Inferior parietal cortex (tissue), 1 donor: ENCODE measurements at regions not wholly inside any gene's neighbourhood (a gene's known extent, or its start where the extent isn't known, plus 50 kb on each side); places are given as distances from the start of the nearest gene placed in this dataset.
A peak's percentile ranks its signal among the peaks of the same experiment; 100 is the strongest.

Experiments
- DNase-seq: peaks from one replicate; pipeline ENCODE4 v3.0.0-alpha.2; 2016; ENCODE audit errors: extremely low spot score

DNA sequence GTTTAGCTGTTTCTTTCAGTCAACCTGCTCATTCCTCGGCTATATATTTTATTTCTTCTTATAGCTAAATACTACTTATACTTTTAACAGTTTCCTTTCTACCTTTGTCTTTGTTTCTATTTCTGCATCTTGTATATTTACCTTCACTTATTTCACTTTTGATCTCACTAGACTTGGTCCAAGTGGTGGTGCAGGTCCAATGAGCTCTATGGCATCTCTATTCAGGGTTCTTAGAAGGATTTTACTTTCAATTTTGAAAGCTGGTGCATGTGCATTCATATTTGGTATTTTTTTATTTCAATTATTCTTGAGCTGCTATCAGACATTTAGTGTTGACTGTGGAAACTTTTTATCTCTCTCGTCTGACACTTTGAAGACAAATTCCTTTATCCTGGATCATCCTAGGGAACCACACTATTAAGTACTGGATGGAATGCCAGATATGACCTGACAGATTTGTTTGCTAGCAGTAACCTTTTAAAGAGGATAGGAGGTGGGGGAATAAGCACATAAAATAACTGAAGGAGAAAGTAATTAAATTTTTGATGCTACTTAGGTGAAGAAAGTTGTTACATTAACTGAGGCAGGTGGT is 123.1 kb upstream of the PJA2 start:
- no peak for DNase-seq

GRCh38 chr5:109531262-109531661 is 121.5 kb upstream of the PJA2 start:
- no peak for DNase-seq

DNA sequence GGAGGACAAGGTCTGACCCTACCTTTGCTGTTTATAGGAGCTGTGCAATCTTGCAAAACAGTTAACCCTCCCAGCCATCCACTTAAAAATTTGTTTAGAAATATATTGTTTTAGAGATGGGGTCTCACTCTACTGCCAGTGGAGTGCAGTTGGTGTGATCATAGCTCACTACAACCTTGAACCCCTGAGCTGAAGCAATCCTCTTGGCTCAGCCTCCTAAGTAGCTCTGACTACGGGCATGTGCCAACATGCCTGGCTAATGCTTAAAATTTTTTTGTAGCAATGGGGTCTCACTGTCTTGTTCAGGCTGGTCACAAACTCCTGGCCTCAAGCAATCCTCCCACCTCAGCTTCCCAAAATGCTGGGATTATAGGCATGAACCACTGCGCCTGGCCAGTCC is 120.2 kb upstream of the PJA2 start:
- DNase-seq, result no peak

DNA sequence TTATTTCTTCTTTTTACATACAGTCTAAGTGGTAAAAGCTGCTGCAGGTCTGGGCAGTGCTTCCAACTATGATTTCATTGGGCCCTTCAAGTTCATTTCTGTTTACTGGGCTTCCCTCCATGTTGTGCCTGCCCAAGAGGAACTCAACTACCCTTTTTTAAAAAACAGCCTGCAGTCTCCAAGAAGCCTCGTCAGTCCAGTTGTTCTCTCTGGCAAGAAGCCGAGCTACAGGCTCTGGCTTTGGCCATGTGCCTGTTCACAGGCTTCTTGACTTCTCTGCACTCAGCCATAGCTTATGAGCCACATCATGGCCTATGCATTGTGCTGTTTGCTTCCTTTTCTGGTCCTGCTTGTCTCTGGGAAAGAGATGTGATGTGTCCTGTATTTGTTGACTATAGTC is 119.7 kb upstream of the PJA2 start:
- no peak for DNase-seq

GRCh38 chr5:109524555-109524954 is 114.8 kb upstream of the PJA2 start:
- no peak for DNase-seq

- no peak for DNase-seq
These were observed 114.3 kb upstream of the PJA2 start for GRCh38 chr5:109524026-109524425.

- no peak for DNase-seq
These were observed 112.6 kb upstream of the PJA2 start for GRCh38 chr5:109522404-109522803.

- no peak for DNase-seq
These were observed 109.6 kb upstream of the PJA2 start for GRCh38 chr5:109519416-109519815.

DNA sequence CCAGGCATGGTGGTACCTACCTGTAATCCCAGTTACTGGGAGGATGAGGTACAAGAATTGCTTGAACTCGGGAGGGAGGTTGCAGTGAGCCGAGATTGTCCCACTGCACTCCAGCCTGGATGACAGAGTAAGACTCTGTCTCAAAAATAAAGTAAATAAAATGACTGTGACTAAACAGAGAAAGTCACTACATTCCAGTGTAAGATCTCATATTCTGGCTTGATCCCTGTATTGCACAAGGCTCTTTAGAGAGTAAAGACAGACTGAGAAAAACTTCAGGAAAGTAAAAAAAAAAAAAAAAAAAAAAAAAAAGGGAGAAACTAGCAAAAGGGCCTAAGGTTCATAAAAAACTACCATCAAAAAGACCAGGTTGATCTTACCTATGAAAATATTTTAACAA is 106.6 kb upstream of the PJA2 start:
- DNase-seq, result no peak

DNA sequence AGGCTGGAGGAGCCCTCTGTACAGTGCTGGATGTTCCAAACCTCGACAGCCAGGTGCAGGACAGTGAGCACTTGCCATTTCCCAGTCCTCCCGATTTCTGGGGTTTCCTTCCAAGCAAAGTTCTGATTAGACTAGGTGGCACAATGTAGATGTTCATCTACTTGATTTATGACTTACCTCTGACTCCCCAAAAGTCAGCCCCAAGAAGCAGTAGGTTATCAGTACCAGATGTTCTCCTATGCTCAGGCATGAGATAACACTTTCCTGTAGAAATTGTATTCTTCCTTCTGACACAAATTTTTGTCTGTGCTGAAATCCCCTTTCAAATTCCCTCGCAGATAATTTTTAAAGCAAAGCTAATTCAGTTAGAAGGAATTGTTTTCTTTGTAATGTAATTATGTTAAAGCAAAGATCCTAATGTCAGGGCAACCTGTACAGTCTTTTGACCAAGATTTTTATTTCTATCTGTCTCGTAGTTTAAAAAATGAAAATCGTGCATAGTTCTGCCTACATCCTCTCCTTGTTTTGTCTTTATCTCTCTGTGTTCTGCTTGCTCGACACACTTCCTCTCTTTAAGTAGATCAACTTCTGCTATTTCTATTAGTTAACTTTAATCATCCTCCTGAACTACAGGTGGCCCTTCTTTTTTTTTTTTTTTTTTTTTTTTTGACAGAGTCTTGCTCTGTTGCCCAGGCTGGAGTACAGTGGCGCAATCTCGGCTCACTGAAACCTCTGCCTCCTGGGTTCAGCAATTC is 102.4 kb upstream of the PJA2 start:
- DNase-seq, result no peak

- no peak for DNase-seq
These were observed 96.8 kb upstream of the PJA2 start for GRCh38 chr5:109506556-109506955.

- no peak for DNase-seq
These were observed 86.3 kb upstream of the PJA2 start for GRCh38 chr5:109496112-109496511.

DNA sequence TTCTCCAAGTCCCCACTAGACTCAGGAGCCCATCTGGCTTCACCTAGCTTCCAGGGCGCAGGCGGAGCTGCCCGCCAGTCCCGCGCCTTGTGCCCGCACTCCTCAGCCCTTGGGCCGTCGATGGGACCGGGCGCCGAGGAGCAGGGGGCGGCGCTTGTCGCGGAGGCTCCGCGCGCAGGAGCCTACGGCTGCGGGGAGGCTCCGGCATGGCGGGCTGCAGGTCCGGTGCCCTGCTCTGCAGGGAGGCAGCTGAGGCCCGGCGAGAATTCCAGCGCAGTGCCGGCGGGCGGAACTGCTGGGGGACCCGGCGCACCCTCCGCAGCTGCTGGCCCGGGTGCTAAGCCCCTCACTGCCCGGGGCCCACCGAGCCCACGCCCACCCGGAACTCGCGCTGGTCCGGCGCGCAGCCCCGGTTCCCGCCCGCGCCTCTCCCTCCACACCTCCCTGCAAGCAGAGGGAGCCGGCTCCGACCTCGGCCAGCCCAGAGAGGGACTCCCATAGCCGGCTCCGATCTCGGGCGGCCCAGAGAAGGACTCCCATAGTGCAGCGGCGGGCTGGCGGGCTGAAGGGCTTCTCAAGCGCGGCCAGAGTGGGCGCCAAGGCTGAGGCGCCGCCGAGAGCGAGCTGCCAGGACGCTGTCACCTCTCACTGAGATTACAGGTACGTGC is 78.1 kb upstream of the PJA2 start:
- DNase-seq, result no peak

DNA sequence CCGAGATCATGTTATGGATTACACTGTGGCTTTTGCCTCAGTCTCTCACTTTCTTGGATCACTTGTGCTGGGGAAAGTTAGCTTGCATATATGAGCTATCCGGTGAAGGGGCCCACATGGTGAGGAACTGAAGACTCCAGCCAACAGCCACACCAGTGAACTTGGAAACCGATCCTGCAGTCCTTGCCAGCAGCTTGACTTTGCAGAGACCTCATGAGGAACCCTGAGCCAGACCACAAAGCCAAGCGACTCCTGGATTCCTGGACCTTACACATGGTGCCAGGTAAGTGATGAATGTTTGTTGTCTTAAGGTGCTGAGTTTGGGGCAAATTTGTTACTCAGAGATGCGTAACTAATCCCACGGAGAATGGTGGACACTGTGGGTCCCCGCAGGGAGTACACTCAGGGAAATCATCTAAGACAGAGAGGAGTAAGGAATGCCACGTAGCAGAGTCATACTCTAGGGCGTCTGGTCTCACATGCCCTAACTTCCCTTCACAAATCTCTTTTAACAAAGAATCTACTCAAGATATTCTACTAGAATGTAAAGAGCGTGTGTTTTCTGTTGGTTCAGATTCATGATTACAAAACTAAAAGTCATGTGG is 76.5 kb upstream of the PJA2 start:
- no peak for DNase-seq

GRCh38 chr5:109485030-109485429 is 75.3 kb upstream of the PJA2 start:
- peak; percentile 72 for DNase-seq

DNA sequence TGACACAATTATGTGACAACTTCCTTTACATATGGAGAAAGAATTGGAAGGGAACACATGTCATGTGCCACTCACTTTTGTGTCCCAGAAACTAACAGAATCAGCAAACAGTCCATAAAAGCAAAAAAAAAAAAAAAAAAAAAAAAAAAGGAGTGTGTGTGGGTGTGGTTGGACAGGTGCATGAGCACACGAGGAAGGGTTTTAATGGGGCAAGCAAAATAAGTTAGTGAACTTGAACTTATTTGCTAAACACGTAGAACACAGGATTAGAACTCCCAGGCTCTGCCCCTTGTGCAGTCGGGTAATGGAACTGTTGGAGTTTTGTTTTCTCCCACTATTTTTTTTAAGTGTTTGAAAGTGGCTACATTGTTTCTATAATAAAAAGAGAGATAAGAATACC is 74.8 kb upstream of the PJA2 start:
- no peak for DNase-seq

DNA sequence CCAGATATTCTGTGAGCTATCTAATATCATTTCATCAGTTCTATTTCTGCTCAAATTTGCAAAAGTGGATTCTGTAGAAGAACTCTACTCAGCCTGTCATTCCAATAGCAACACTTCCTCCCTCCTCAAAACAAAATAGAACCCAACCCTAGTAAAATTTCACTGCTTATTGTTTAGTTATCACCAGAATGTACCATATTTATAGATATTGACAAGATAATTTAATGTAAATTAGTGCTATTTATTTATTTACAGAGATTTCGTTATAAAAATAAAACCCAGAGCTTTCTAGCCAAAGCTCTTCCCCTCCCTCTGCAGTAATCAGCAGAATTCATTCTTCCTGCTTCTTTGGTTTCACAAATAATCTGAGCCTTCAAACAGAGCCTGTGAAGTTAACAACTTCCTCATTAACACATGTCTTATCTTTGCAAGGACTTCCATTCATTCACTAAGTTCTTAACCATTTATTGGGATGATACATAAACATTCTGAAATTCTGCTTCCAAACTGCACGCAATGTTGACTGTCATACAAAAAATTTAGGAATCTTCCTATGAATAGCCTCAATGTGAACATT is 73.7 kb upstream of the PJA2 start:
- no peak for DNase-seq

DNA sequence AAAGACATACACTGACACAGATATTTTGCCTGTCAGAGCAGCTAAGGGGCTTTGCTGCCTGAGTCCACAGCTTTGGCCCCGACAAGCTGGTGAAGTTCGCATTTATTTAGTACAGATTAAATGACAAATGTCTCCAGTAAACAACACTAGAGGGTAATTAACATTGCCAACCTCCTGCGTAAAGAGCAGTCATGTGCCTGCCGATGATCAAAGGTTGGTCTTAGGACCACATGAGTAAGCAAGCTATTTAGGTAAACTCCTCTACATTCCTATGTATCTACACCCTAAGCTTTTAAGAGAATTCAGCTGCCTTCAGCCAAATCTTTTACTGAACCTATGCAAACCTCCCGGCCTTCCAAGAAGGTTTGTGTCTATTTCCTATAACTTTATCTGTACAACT is 73.0 kb upstream of the PJA2 start:
- no peak for DNase-seq

DNA sequence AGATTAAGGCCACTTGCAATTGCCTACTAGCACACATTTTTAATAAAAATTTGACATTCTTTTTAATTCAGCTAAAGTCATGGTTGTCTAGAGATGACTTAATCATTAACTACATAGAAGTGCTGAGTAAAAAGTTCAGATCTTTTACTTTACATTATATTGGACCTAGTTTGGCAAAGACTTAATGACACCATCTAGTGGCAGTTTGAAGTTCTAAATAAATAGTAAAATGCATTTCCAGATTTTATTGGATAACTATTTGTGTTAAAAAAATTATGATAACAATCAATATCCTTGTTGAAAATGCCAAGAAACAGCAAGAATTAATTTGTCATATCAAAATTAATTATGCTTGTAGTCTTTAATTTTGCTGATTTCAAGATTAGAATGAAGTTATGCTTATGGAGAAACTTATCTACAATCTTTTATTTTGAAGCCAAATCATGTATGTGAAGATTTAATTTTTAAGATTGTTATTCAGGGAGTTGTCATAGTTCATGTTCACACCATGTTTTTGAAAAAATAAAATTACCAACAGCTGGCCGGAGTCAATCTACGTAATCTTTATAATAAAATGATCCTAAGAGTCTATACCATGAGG is 69.6 kb upstream of the PJA2 start:
- no peak for DNase-seq

DNA sequence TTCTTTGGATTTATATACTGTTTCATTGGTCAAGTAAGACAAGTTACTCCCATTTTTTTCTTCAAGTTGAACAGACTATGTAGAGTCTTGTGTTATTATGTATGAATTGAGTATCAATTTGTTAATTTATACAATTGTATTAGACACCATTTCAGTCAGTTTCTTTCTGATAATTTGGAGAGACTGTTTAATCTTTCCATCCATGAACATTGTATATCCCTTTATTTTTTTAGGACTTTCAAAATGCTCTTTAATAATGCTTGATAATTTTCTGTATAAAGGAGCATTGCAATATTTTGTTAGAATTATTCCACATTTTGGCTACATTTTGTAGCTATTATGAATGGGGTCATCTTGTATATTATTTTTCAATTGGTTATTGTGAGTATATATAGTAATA is 69.1 kb upstream of the PJA2 start:
- DNase-seq, result no peak

- DNase-seq, result no peak
These were observed 66.5 kb upstream of the PJA2 start for GRCh38 chr5:109476292-109476691.
